Activated T-cell treated with anti-CD3 and anti-CD28 coated beads, Interleukin-2, amount 50 U/mL, for 72 hours (primary cell): ENCODE measurements at regions not wholly inside any gene's neighbourhood (a gene's known extent, or its start where the extent isn't known, plus 50 kb on each side); places are given as distances from the start of the nearest gene placed in this dataset.
"Not testable (repeated sequence)": the region's sequence is repeated elsewhere in the genome, so short reads cannot be mapped to it uniquely, and the experiment has no call there.

Experiments used
- ATAC-seq, 2 donors: fragments of 150-1000 bp; cut with Tn5 transposase; replicated peaks in 1 of 2; 2 replicates each; pipeline ENCODE4 v1.10.0; 2021; ENCODE audit warnings: moderate library complexity in 2 of 2, mild to moderate bottlenecking in 1 of 2
- DNase-seq, 2 donors: peaks; one replicate each; pipeline ENCODE4 v3.0.0; 2021 to 2022; ENCODE audit warnings: mixed read lengths in 1 of 2
- H3K27ac Mint-ChIP-seq: one replicate; pipeline ENCODE4 v1.8.0; 2022; ENCODE audit warnings: mild to moderate bottlenecking, moderate library complexity, mixed read lengths
- H3K27me3 Mint-ChIP-seq: one replicate; pipeline ENCODE4 v1.8.0; 2022; ENCODE audit warnings: low read depth, mixed read lengths
- H3K36me3 Mint-ChIP-seq, 2 donors: one replicate each; pipeline ENCODE4 v1.8.0; 2022; ENCODE audit warnings: mixed read lengths in 2 of 2, mild to moderate bottlenecking in 1 of 2; ENCODE audit not compliant: insufficient read depth in 2 of 2
- H3K4me1 Mint-ChIP-seq: one replicate; pipeline ENCODE4 v1.8.0; 2022; ENCODE audit warnings: low read depth, mixed read lengths
- H3K4me3 Mint-ChIP-seq, 2 donors: one replicate each; pipeline ENCODE4 v1.8.0; 2022; ENCODE audit warnings: mild to moderate bottlenecking in 2 of 2, mixed read lengths in 2 of 2, moderate library complexity in 2 of 2
- H3K9me3 Mint-ChIP-seq, 2 donors: one replicate each; pipeline ENCODE4 v1.8.0; 2022; ENCODE audit warnings: mixed read lengths in 2 of 2

DNA sequence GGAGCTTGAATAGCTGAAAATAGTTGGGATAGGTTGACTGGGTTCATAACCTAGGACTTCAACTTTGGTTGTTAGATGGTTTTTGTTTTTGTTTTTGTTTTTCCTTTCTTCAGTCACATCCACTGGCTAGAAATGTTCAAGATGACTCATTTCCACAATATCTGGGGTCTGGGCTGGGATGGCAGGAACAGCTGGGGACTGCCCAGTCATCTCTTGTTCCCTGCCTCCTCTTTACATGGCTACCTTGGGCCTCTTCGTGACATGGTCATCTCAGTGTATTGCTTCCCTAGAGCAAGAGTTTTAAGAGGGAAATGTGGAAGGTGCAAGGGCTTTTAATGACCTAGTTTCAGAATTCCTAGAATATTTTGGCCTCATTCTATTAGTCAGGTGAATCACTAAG lies 915.8 kb downstream of the XPNPEP1 start:
- H3K27me3 Mint-ChIP-seq: no peaks in the 10 kb centered on the region
- peaks cover 2 to 5% of the 10 kb centered on the region in 2 donors for H3K9me3 Mint-ChIP-seq
- H3K27ac Mint-ChIP-seq: no peak overlapping the region
- H3K36me3 Mint-ChIP-seq: no peaks in the 10 kb centered on the region
- no peak for DNase-seq
- no peaks in the 10 kb centered on the region for H3K4me1 Mint-ChIP-seq
- no peak for ATAC-seq
- H3K4me3 Mint-ChIP-seq: no peak overlapping the region

DNA sequence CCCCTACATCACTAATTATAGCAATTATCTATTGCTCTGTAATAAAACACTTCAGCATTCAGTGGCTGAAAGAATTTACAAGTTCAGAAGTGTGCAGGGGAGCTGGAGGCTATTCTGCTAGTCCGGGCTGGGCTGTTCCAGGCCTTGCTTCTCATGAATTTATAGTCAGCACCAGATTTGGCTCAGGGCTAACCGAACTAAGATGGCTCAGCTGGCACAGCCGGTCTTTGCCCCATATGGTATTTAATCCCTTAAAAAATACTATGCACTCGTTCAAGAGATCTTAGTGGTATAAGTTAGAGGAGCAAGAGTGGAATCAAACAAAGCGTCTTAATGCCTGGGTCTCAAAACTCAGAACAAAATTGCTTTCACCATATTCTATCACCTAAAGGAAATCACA lies 932.9 kb downstream of the XPNPEP1 start:
- Mint-ChIP-seq H3K36me3 (no peaks in the 10 kb centered on the region), H3K4me1 (no peaks in the 10 kb centered on the region), H3K4me3 (no peak overlapping the region), H3K27ac (no peak overlapping the region), H3K9me3 (peaks cover 7 to 10% of the 10 kb centered on the region in 2 donors), H3K27me3 (no peaks in the 10 kb centered on the region)
- DNase-seq (no peak), ATAC-seq (no peak)

DNA sequence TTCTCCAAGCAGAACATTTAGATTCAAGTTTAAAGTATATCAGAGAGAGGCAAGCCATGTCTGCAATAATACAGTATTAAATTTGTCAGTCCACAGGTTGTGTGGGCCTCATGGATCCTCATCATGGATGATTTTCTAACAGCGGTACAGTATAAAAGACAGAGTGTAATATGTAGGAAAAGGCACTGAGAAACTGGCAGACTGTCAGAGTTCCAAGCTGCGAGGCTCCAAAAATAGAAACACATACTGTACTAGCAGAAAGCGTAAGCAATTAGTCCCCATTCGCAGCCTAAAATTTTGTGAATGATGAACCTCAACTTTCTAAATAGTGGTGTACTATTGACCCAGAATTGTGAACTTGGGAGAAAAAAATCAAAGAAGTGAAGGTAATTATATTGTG lies 933.3 kb downstream of the XPNPEP1 start:
- no peak for ATAC-seq
- Mint-ChIP-seq H3K9me3 (peaks cover 7 to 8% of the 10 kb centered on the region in 2 donors), H3K27ac (no peak overlapping the region), H3K27me3 (no peaks in the 10 kb centered on the region), H3K4me1 (no peaks in the 10 kb centered on the region), H3K4me3 (no peak overlapping the region), H3K36me3 (no peaks in the 10 kb centered on the region)
- no peak for DNase-seq

DNA sequence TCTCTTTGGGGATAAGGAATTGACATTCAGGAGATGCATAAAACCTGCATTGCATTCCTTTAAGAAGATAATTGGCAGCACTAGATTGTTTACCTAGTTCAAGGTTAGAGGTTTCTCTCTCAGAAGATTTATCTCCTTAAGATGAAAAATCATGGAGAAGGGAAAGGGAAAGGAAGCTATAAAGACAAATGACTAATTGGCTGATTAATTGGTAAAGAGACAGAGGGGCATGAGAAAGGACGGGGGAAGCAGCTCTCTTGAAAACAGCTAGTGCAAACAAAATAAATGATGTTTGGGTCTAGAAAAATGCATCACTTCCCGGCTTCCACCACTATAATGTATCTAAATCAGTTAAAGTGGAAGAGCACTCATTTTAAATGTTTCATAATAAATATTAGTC lies 941.2 kb downstream of the XPNPEP1 start:
- ATAC-seq: no peak
- H3K4me1 Mint-ChIP-seq: no peaks in the 10 kb centered on the region
- no peaks in the 10 kb centered on the region for H3K36me3 Mint-ChIP-seq

DNA sequence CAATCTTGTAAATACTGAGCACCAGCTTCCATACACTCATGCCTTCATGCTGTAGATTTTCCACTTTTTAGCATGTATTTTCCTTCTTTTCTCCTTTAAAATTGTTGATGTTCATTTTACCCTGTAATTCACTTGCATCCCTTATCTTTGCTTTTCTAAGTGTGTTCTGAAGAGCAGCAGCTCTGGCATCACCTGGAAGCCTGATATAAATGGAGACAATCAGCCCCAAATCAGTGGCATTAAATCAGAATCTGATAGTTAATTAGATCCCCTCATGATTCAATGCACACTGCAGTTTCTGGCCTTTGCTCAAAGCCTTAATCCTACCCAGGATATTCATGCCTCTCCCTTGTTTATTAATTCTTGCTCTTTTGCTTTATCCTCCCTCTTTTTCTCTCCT lies 942.4 kb downstream of the XPNPEP1 start:
- DNase-seq (no peak), ATAC-seq (no peak)
- Mint-ChIP-seq H3K27me3 (no peaks in the 10 kb centered on the region), H3K4me3 (no peak overlapping the region), H3K9me3 (peaks cover 15 to 18% of the 10 kb centered on the region in 2 donors), H3K4me1 (no peaks in the 10 kb centered on the region), H3K27ac (no peak overlapping the region), H3K36me3 (no peaks in the 10 kb centered on the region)

More for the DNA sequence above, 941.2 kb downstream of the XPNPEP1 start:
- Mint-ChIP-seq H3K4me3 (no peak overlapping the region), H3K27ac (no peak overlapping the region), H3K27me3 (no peaks in the 10 kb centered on the region), H3K9me3 (peaks cover 10 to 12% of the 10 kb centered on the region in 2 donors)
- DNase-seq: no peak

DNA sequence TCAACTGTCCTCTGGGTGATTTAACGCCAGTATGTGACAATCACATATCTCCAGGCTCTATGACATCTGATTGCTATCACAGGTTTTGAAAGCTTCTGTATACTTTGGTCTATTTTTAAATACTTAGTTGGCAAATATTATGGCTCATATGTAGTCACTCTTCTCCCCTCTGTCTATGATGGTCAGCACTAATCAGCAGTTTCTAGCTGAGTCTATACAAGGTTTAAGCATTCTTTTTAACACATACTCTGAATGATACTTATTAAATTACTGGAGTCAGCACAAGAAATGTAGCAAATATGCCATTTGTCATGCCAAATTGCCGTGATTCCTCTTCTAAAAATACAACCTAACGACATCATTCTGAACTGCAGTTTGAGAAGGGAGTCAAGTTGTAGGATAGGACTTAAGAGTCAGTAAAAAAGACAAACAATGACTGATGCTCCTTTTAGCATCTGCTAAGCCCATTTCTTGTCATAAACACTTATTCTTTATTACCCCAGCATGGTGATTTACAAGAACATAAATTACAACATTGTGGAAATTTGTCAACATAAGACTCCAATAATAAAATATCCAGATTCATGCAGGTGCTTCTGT lies 947.8 kb downstream of the XPNPEP1 start:
- no peak overlapping the region for H3K27ac Mint-ChIP-seq
- no peaks in the 10 kb centered on the region for H3K4me1 Mint-ChIP-seq
- DNase-seq: no peak
- H3K36me3 Mint-ChIP-seq: no peaks in the 10 kb centered on the region
- H3K27me3 Mint-ChIP-seq: no peaks in the 10 kb centered on the region
- peaks cover 12 to 16% of the 10 kb centered on the region in 2 donors for H3K9me3 Mint-ChIP-seq
- H3K4me3 Mint-ChIP-seq: no peak overlapping the region
- ATAC-seq: no peak

DNA sequence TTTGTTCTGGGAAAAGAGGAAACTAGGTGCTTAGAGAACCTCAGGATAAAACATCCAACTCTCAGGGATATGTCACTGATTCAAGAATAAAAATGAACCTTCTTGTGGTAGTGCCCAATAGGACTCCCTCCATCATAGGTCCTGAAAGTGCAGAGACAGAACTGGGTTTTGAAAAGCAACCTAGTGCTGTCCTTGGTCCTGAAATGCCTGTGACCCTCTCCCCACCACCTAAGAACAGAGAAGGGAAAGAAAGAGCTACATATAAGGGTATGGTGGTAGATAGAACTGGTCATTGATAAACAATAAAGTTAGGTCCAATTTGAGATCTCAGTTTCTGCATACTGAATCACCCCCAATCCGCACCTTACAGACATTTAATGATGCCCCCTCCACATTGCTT lies 953.3 kb downstream of the XPNPEP1 start:
- Mint-ChIP-seq H3K27me3 (no peaks in the 10 kb centered on the region), H3K27ac (no peak overlapping the region)
- ATAC-seq: no peak

DNA sequence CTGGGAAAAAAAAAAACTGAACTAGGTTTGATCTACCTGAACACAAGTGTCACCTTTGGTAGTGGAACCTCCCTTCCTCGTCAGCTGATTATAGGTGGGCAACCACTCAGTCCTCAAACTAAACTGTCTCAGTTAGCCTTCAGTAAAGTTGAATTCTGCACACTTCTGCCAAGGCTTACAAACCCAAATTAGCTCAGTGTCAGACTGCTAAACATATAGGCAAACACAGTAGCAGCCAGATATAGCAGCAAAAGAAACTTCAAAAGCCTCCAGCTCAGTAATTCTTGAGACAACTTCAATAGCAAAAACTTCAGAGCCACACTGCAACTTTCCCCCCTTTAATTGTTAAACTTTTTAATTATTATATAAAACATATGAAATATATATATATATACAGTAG lies 956.9 kb downstream of the XPNPEP1 start:
- Mint-ChIP-seq H3K36me3 (no peaks in the 10 kb centered on the region), H3K4me1 (no peaks in the 10 kb centered on the region), H3K4me3 (no peak overlapping the region), H3K27ac (no peak overlapping the region), H3K27me3 (no peaks in the 10 kb centered on the region), H3K9me3 (peaks cover 2 to 7% of the 10 kb centered on the region in 2 donors)
- DNase-seq (no peak), ATAC-seq (no peak)

More for the DNA sequence above, 953.3 kb downstream of the XPNPEP1 start:
- no peaks in the 10 kb centered on the region for H3K4me1 Mint-ChIP-seq
- H3K36me3 Mint-ChIP-seq: no peaks in the 10 kb centered on the region
- peaks cover 8 to 9% of the 10 kb centered on the region in 2 donors for H3K9me3 Mint-ChIP-seq
- no peak for DNase-seq
- no peak overlapping the region for H3K4me3 Mint-ChIP-seq

DNA sequence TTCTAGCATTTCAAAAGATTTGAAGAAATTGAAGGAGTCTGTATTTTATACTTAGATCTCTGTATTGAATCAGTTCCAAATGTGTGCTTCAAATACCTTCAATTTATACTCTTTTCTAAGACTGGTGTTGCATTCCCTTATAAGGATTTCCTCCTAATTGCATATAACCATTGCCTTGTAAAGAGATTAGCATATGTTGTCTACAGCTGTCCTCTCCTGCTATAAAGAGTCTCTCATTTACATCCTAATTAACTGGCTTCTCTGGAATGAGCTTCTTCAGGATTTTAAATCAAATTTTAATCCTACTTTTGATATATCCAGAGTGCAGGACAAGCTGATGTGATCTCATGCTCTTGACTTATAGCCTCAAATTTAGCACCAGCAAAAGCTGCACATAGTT lies 957.3 kb downstream of the XPNPEP1 start:
- no peak for DNase-seq
- no peaks in the 10 kb centered on the region for H3K36me3 Mint-ChIP-seq
- no peak for ATAC-seq
- H3K9me3 Mint-ChIP-seq: peaks cover 2 to 11% of the 10 kb centered on the region in 2 donors
- H3K4me1 Mint-ChIP-seq: no peaks in the 10 kb centered on the region
- H3K27ac Mint-ChIP-seq: no peak overlapping the region
- H3K4me3 Mint-ChIP-seq: no peak overlapping the region
- no peaks in the 10 kb centered on the region for H3K27me3 Mint-ChIP-seq

DNA sequence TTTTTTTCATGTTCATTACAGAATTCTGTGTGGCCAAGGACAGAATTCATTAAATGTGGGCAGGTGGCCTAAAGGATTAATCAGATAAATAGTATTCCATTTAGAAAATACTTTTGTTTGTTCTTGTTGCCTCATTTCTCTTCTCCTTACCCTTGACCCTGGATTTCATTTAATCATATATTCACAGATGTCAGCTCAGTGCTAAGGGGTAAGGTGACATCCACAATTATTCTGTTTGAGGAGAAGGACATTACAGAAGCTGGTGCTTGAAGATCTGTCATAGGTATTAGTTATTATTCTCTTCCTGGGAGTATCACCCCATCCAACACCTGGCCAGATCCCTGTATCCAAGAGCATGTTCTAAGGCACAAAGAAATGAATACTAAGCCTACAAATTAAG lies 961.1 kb downstream of the XPNPEP1 start:
- DNase-seq (no peak), ATAC-seq (no peak)
- H3K4me3 Mint-ChIP-seq: no peak overlapping the region
- no peaks in the 10 kb centered on the region for H3K27me3 Mint-ChIP-seq
- no peak overlapping the region for H3K27ac Mint-ChIP-seq
- H3K36me3 Mint-ChIP-seq: no peaks in the 10 kb centered on the region
- H3K9me3 Mint-ChIP-seq: peaks cover 0 to 7% of the 10 kb centered on the region in 2 donors
- no peaks in the 10 kb centered on the region for H3K4me1 Mint-ChIP-seq

DNA sequence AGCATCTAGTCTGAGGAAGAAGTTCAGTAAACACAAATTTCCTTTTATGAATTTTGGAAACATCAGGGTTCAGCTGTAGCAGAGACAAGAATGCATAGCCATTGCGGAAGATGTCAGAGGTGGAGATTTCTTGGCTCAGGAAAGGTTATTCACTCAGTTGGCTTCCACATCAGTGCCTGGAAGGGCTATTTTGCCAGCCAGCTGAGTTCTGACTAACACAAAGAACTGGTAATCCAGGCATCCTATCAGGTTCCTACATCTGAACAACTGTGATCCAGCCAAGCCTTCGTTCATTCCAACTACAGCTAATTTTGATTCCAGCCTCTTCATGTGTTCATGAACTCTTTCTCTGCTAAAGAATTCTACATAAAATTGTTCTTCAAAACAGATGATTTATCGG lies 965.6 kb downstream of the XPNPEP1 start:
- H3K4me1 Mint-ChIP-seq: no peaks in the 10 kb centered on the region
- no peaks in the 10 kb centered on the region for H3K36me3 Mint-ChIP-seq
- ATAC-seq (no peak), DNase-seq (no peak)
- H3K4me3 Mint-ChIP-seq: no peak overlapping the region
- no peaks in the 10 kb centered on the region for H3K27me3 Mint-ChIP-seq
- H3K27ac Mint-ChIP-seq: no peak overlapping the region
- peaks cover 5 to 17% of the 10 kb centered on the region in 2 donors for H3K9me3 Mint-ChIP-seq

DNA sequence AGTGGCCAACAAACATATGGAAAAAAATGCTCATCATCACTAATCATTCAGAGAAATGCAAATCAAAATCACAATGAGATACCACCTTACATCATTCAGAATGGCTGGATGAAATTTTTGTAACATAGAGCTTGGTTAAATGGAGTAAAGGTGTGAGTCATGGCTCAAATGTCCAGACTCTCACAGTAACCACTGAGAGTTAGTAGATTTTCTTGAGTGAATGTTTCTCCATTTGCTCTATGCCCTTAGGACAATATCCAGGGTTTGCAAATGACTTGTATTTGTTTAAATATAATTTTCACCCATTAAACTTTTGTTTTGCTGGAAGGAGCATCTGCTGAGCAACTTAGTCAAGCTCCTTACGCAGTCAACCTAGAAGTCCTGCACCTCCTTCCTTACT lies 967.2 kb downstream of the XPNPEP1 start:
- H3K27ac Mint-ChIP-seq: no peak overlapping the region
- no peaks in the 10 kb centered on the region for H3K4me1 Mint-ChIP-seq
- DNase-seq: no peak
- H3K9me3 Mint-ChIP-seq: peaks cover 11 to 19% of the 10 kb centered on the region in 2 donors
- no peak overlapping the region for H3K4me3 Mint-ChIP-seq
- no peaks in the 10 kb centered on the region for H3K27me3 Mint-ChIP-seq
- no peak for ATAC-seq
- peaks cover 0 to 1% of the 10 kb centered on the region in 2 donors for H3K36me3 Mint-ChIP-seq

DNA sequence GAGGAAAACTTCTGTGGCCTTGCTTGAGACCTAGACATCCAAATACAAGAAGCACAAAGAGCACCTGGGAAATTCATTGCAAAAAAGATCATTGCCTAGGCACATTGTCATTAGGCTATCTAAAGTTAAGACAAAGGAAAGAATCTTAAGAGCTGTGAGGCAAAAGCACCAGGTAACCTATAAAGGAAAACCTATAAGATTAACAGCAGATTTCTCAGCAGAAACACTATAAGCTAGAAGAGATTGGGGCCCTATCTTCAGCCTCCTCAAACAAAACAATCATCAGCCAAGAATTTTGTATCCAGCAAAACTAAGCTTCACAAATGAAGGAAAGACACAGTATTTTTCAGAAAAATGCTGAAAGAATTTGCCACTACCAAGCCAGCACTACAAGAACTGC lies 1003.3 kb downstream of the XPNPEP1 start:
- H3K4me3 Mint-ChIP-seq, H3K27ac Mint-ChIP-seq, ATAC-seq: not testable (repeated sequence)

DNA sequence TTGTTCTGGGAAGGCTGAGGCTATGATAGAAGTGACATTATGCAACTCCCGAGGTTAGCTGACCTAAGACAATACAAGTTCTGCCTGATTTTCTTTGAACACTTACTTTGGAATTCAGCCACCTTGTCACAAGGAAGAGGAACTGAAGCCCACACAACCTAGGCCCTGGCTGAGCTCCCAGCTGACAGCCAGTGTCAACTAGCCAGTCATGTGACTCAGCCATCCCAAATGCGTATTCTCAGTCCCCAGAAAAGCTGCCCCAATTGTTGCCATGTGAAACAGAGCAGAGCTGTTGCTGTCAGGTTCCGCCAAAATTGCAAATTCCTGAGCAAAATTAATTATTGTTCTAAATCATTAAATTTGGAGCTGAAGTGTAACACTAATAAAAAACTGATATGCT lies 1010.0 kb downstream of the XPNPEP1 start:
- no peak for DNase-seq
- Mint-ChIP-seq H3K27ac (no peak overlapping the region), H3K36me3 (peaks cover 2% of the 10 kb centered on the region in 2 donors), H3K4me3 (no peak overlapping the region), H3K27me3 (no peaks in the 10 kb centered on the region), H3K4me1 (no peaks in the 10 kb centered on the region), H3K9me3 (no peaks in the 10 kb centered on the region)
- no peak for ATAC-seq

More for the DNA sequence above, 1003.3 kb downstream of the XPNPEP1 start:
- not testable (repeated sequence) for H3K27me3 Mint-ChIP-seq, H3K36me3 Mint-ChIP-seq, DNase-seq, H3K4me1 Mint-ChIP-seq, H3K9me3 Mint-ChIP-seq
